ENCODE measurements at regions not wholly inside any gene's neighbourhood (a gene's known extent, or its start where the extent isn't known, plus 50 kb on each side); places are given as distances from the start of the nearest gene placed in this dataset.

DNA sequence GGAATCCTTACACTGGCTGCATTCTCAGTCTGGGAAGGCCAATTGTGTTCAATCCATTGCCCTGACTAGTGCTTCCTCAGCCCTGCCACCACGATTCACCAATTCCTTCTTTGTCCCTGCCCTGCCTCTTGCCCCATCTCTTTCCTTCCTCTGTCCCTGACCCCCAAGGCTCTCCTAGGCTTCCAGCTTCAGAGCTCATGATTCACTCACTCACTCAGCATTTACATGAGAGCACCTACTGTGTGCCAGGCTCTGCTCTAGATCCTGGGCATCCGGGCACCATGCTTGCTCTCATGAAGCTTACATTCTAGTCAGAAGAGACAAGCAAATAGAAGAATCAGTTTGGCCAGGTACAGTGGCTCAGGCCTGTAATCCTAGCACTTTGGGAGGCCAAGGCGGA lies 489.5 kb upstream of the JARID2 start:
- Mint-ChIP-seq H3K27me3 (no peaks in the 10 kb centered on the region), H3K4me3 (peak overlapping the region in 1 of 8 donors; percentile 34), H3K9me3 (no peaks in the 10 kb centered on the region), H3K36me3 (no peaks in the 10 kb centered on the region), H3K4me1 (peaks cover 0 to 13% (median 9%) of the 10 kb centered on the region in 4 donors), H3K27ac (peak overlapping the region in 1 of 7 donors; percentile 65)
- Histone ChIP-seq H3K36me3 (ENCODE audit: insufficient read depth, low read length) (no peaks in the 10 kb centered on the region), H3K4me1 (ENCODE audit: insufficient read depth, low read length) (peaks cover 8% of the 10 kb centered on the region), H3K4me3 (ENCODE audit: low read length in 2 of 2) (no peak overlapping the region), H3K27ac (ENCODE audit: low read depth, low read length) (no peak overlapping the region), H3K27me3 (ENCODE audit: insufficient read depth, low read length) (no peaks in the 10 kb centered on the region), H3K9me3 (ENCODE audit: control insufficient read depth in 1 of 2, low read length in 2 of 2) (no peaks in the 10 kb centered on the region)
- DNase-seq, result no peak
- POLR2A ChIA-PET (ENCODE audit: partially characterized antibody), result interaction anchor here (0.8 to 1.2 kb wide), 2 partner anchors 391 to 479 kb away, joined by 3 read pairs; no protein-coding TSS in a partner anchor
- intact Hi-C loops (cut with micrococcal nuclease), result no loop called here
- CTCF ChIA-PET (ENCODE audit: partially characterized antibody), result interaction anchor here (0.5 to 1.1 kb wide), 2 partner anchors 10 to 77 kb away, joined by 3 to 4 read pairs; no protein-coding TSS in a partner anchor

DNA sequence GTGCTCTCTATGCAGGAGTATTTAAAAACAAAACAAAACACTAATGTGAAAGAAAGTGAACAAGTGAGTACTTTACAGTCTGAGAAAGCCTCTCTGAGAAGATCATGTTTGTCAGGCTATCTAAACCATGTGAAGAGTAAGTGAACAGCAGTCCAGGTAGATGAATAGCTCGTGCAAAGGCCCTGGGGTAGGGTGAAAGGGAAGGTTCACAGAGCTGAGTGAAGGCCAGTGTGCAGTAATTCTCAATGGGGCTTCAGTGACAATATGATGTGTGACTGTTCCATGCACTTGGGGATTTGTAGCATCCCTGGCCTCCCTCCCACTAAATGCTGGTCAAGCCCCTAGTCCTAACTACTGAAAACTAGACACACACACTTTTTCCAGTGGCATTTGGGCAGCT lies 488.9 kb upstream of the JARID2 start:
- DNase-seq, result no peak
- Mint-ChIP-seq H3K27me3 (no peaks in the 10 kb centered on the region), H3K4me3 (no peak overlapping the region), H3K27ac (peak overlapping the region in 2 of 7 donors; percentile 22 to 23), H3K36me3 (no peaks in the 10 kb centered on the region), H3K9me3 (no peaks in the 10 kb centered on the region), H3K4me1 (peaks cover 0 to 13% (median 9%) of the 10 kb centered on the region in 4 donors)
- Histone ChIP-seq H3K9me3 (ENCODE audit: control insufficient read depth in 1 of 2, low read length in 2 of 2) (no peaks in the 10 kb centered on the region), H3K36me3 (ENCODE audit: insufficient read depth, low read length) (no peaks in the 10 kb centered on the region), H3K4me1 (ENCODE audit: insufficient read depth, low read length) (peaks cover 8% of the 10 kb centered on the region), H3K27me3 (ENCODE audit: insufficient read depth, low read length) (no peaks in the 10 kb centered on the region), H3K4me3 (ENCODE audit: low read length in 2 of 2) (no peak overlapping the region), H3K27ac (ENCODE audit: low read depth, low read length) (no peak overlapping the region)
- ChIA-PET CTCF (ENCODE audit: partially characterized antibody) (interaction anchor here (1.1 kb wide), 1 partner anchor 78 kb away, joined by 3 read pairs; no protein-coding TSS in a partner anchor), POLR2A (ENCODE audit: partially characterized antibody) (no interaction called here)
- intact Hi-C loops (cut with micrococcal nuclease), result no loop called here

GRCh38 chr6:14757418-14757817 lies 488.5 kb upstream of the JARID2 start:
- ChIA-PET CTCF (ENCODE audit: partially characterized antibody) (no interaction called here), POLR2A (ENCODE audit: partially characterized antibody) (no interaction called here)
- peak overlapping the region in 3 of 7 donors; percentile 10 to 31 (median 22) for H3K27ac Mint-ChIP-seq
- no peaks in the 10 kb centered on the region for H3K36me3 Mint-ChIP-seq
- H3K4me1 Mint-ChIP-seq, result peaks cover 0 to 13% (median 9%) of the 10 kb centered on the region in 4 donors
- Histone ChIP-seq H3K27ac (ENCODE audit: low read depth, low read length) (no peak overlapping the region), H3K36me3 (ENCODE audit: insufficient read depth, low read length) (no peaks in the 10 kb centered on the region), H3K27me3 (ENCODE audit: insufficient read depth, low read length) (no peaks in the 10 kb centered on the region), H3K4me1 (ENCODE audit: insufficient read depth, low read length) (peaks cover 8% of the 10 kb centered on the region), H3K9me3 (ENCODE audit: control insufficient read depth in 1 of 2, low read length in 2 of 2) (no peaks in the 10 kb centered on the region), H3K4me3 (ENCODE audit: low read length in 2 of 2) (no peak overlapping the region)
- H3K27me3 Mint-ChIP-seq, result no peaks in the 10 kb centered on the region
- DNase-seq, result no peak
- no peaks in the 10 kb centered on the region for H3K9me3 Mint-ChIP-seq
- H3K4me3 Mint-ChIP-seq, result peak overlapping the region in 1 of 8 donors; percentile 4
- intact Hi-C loops (cut with micrococcal nuclease), result no loop called here

GRCh38 chr6:14758421-14759081 lies 487.3 kb upstream of the JARID2 start:
- H3K27me3 ChIP-seq (ENCODE audit: insufficient read depth, low read length), result no peaks in the 10 kb centered on the region
- DNase-seq, result no peak
- Mint-ChIP-seq H3K36me3 (no peaks in the 10 kb centered on the region), H3K27me3 (no peaks in the 10 kb centered on the region), H3K9me3 (no peaks in the 10 kb centered on the region), H3K4me1 (peaks cover 0 to 13% (median 9%) of the 10 kb centered on the region in 4 donors), H3K4me3 (peak overlapping the region in 1 of 8 donors; percentile 9), H3K27ac (peak overlapping the region in 2 of 7 donors; percentile 16 to 68)
- H3K36me3 ChIP-seq (ENCODE audit: insufficient read depth, low read length), result no peaks in the 10 kb centered on the region
- intact Hi-C loops (cut with micrococcal nuclease), result no loop called here
- H3K9me3 ChIP-seq (ENCODE audit: control insufficient read depth in 1 of 2, low read length in 2 of 2), result no peaks in the 10 kb centered on the region
- POLR2A ChIA-PET (ENCODE audit: partially characterized antibody), result no interaction called here
- no peak overlapping the region for H3K4me3 ChIP-seq (ENCODE audit: low read length in 2 of 2)
- CTCF ChIA-PET (ENCODE audit: partially characterized antibody), result no interaction called here
- H3K4me1 ChIP-seq (ENCODE audit: insufficient read depth, low read length), result peaks cover 8% of the 10 kb centered on the region
- H3K27ac ChIP-seq (ENCODE audit: low read depth, low read length), result no peak overlapping the region

GRCh38 chr6:14759976-14760672 lies 485.7 kb upstream of the JARID2 start:
- intact Hi-C loops (cut with micrococcal nuclease), result no loop called here
- H3K4me1 ChIP-seq (ENCODE audit: insufficient read depth, low read length), result no peaks in the 10 kb centered on the region
- CTCF ChIA-PET (ENCODE audit: partially characterized antibody), result interaction anchor here (0.7 kb wide), 1 partner anchor 350 kb away, joined by 3 read pairs; no protein-coding TSS in a partner anchor
- Mint-ChIP-seq H3K4me3 (no peak overlapping the region), H3K27ac (peak overlapping the region in 1 of 7 donors; percentile 14), H3K36me3 (no peaks in the 10 kb centered on the region), H3K9me3 (no peaks in the 10 kb centered on the region), H3K27me3 (no peaks in the 10 kb centered on the region), H3K4me1 (peaks cover 0 to 6% (median 4%) of the 10 kb centered on the region in 4 donors)
- no peak overlapping the region for H3K4me3 ChIP-seq (ENCODE audit: low read length in 2 of 2)
- POLR2A ChIA-PET (ENCODE audit: partially characterized antibody), result no interaction called here
- no peaks in the 10 kb centered on the region for H3K9me3 ChIP-seq (ENCODE audit: control insufficient read depth in 1 of 2, low read length in 2 of 2)
- no peak overlapping the region for H3K27ac ChIP-seq (ENCODE audit: low read depth, low read length)
- no peaks in the 10 kb centered on the region for H3K27me3 ChIP-seq (ENCODE audit: insufficient read depth, low read length)
- DNase-seq, result no peak
- no peaks in the 10 kb centered on the region for H3K36me3 ChIP-seq (ENCODE audit: insufficient read depth, low read length)

GRCh38 chr6:14762077-14762476 lies 483.8 kb upstream of the JARID2 start:
- Histone ChIP-seq H3K27ac (ENCODE audit: low read depth, low read length) (no peak overlapping the region), H3K9me3 (ENCODE audit: control insufficient read depth in 1 of 2, low read length in 2 of 2) (no peaks in the 10 kb centered on the region), H3K27me3 (ENCODE audit: insufficient read depth, low read length) (no peaks in the 10 kb centered on the region), H3K4me1 (ENCODE audit: insufficient read depth, low read length) (no peaks in the 10 kb centered on the region), H3K4me3 (ENCODE audit: low read length in 2 of 2) (no peak overlapping the region), H3K36me3 (ENCODE audit: insufficient read depth, low read length) (no peaks in the 10 kb centered on the region)
- Mint-ChIP-seq H3K27me3 (no peaks in the 10 kb centered on the region), H3K9me3 (no peaks in the 10 kb centered on the region), H3K4me1 (peaks cover 0 to 5% (median 0%) of the 10 kb centered on the region in 4 donors), H3K27ac (no peak overlapping the region), H3K4me3 (no peak overlapping the region), H3K36me3 (no peaks in the 10 kb centered on the region)
- ChIA-PET POLR2A (ENCODE audit: partially characterized antibody) (interaction anchor here (1.4 kb wide), 1 partner anchor 18 kb away, joined by 3 read pairs; no protein-coding TSS in a partner anchor), CTCF (ENCODE audit: partially characterized antibody) (no interaction called here)
- no peak for DNase-seq
- intact Hi-C loops (cut with micrococcal nuclease), result no loop called here

DNA sequence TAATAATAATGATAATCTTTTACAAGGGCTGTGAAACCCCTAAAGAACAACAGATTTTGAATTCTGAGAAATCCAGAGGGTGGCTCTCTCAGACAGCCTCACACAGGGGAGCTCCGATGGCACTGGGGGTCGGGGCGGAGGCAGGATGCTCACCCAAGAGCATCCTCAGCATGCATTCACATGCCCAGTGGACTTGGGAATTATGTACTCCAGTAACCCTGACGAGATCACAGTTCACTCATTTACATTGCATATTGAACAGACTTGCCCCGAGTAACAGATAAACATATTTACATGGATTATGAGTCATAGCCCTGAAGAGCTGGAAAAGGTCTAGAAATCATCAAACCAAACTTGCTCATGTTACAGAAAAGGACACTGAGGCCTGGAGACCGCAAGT lies 482.7 kb upstream of the JARID2 start:
- CTCF ChIA-PET (ENCODE audit: partially characterized antibody), result no interaction called here
- H3K27ac Mint-ChIP-seq, result no peak overlapping the region

More for the DNA sequence above, 482.7 kb upstream of the JARID2 start:
- H3K4me1 ChIP-seq (ENCODE audit: insufficient read depth, low read length), result no peaks in the 10 kb centered on the region
- POLR2A ChIA-PET (ENCODE audit: partially characterized antibody), result interaction anchor here (0.6 kb wide), 1 partner anchor 42 kb away, joined by 3 read pairs; no protein-coding TSS in a partner anchor
- H3K27me3 ChIP-seq (ENCODE audit: insufficient read depth, low read length), result no peaks in the 10 kb centered on the region
- no peaks in the 10 kb centered on the region for H3K36me3 Mint-ChIP-seq
- intact Hi-C loops (cut with micrococcal nuclease), result no loop called here
- H3K4me3 ChIP-seq (ENCODE audit: low read length in 2 of 2), result no peak overlapping the region
- H3K4me3 Mint-ChIP-seq, result no peak overlapping the region
- no peaks in the 10 kb centered on the region for H3K36me3 ChIP-seq (ENCODE audit: insufficient read depth, low read length)
- no peak overlapping the region for H3K27ac ChIP-seq (ENCODE audit: low read depth, low read length)
- H3K4me1 Mint-ChIP-seq, result peaks cover 0 to 3% (median 0%) of the 10 kb centered on the region in 4 donors
- no peak for DNase-seq
- no peaks in the 10 kb centered on the region for H3K9me3 ChIP-seq (ENCODE audit: control insufficient read depth in 1 of 2, low read length in 2 of 2)
- H3K27me3 Mint-ChIP-seq, result no peaks in the 10 kb centered on the region
- no peaks in the 10 kb centered on the region for H3K9me3 Mint-ChIP-seq
